NCI-H1436 (cell line): ENCODE measurements at regions not wholly inside any gene's neighbourhood (a gene's known extent, or its start where the extent isn't known, plus 50 kb on each side); places are given as distances from the start of the nearest gene placed in this dataset.
"Not testable (repeated sequence)": the region's sequence is repeated elsewhere in the genome, so short reads cannot be mapped to it uniquely, and the experiment has no call there.

ENCODE experiments used
- DNase-seq: peaks from one replicate; lab custom pipeline; 2025; lab: John Stamatoyannopoulos, UW

GRCh38 chr5:36528588-36528987 is 77.8 kb upstream of the SLC1A3 start:
- no peak for DNase-seq

- DNase-seq, result no peak
Observed at GRCh38 chr5:36529142-36529541, 77.3 kb upstream of the SLC1A3 start.

GRCh38 chr5:36530215-36530614 is 76.2 kb upstream of the SLC1A3 start:
- DNase-seq, result no peak

GRCh38 chr5:36531401-36531800 is 75.0 kb upstream of the SLC1A3 start:
- no peak for DNase-seq

- DNase-seq, result no peak
Observed at GRCh38 chr5:36535378-36535777, 71.0 kb upstream of the SLC1A3 start.

GRCh38 chr5:36535859-36536615 is 70.4 kb upstream of the SLC1A3 start:
- DNase-seq, result no peak

- no peak for DNase-seq
Observed at GRCh38 chr5:36536616-36537005, 69.8 kb upstream of the SLC1A3 start.

GRCh38 chr5:36537724-36538123 is 68.7 kb upstream of the SLC1A3 start:
- no peak for DNase-seq

- DNase-seq, result no peak
Observed at GRCh38 chr5:36552651-36553393, 53.6 kb upstream of the SLC1A3 start.

GRCh38 chr5:36555035-36555434 is 51.4 kb upstream of the SLC1A3 start:
- not testable (repeated sequence) for DNase-seq
